ENCODE measurements at regions not wholly inside any gene's neighbourhood (a gene's known extent, or its start where the extent isn't known, plus 50 kb on each side); places are given as distances from the start of the nearest gene placed in this dataset.

DNA sequence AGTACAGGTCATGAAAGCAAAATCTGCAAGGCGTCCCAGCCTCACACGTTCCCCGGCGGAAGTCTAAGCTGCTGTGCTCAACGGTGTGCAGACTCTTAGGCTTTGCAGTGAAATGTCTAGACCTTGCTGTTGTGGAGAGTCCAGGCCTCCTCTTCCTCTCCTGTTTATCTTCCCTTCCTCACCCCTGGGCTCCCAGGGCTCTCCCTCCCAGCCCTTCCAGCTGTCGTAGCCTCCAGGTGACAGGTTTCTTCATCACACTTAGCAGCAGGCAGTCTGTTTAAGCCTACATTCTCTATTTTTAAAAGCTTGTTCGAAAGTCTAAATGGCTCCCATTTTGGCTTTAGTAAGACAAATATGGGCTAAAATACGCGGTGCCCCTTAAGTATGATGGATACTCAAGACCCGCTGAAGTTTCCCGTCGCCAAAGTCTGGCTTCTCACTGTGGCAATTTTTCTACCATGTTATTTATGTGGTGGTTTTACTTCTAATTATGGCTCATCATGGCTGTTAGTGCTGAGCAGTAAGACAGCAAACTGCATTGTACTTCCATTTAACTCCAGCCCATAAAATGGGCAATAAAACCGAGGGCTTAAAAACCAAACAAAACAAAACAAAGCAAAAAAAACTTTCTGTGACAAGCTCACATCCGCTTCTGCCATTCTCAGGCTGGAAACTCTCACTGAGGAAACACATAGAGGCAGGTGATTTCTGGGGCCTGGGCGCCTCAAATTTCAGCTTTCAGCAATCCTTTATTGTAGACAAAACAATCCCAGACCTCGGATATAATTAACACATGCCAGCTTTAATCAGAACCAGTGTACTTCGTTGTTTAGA, 243.2 kb downstream of the SNX10 start:
- TF ChIP-seq, protein P1, sequence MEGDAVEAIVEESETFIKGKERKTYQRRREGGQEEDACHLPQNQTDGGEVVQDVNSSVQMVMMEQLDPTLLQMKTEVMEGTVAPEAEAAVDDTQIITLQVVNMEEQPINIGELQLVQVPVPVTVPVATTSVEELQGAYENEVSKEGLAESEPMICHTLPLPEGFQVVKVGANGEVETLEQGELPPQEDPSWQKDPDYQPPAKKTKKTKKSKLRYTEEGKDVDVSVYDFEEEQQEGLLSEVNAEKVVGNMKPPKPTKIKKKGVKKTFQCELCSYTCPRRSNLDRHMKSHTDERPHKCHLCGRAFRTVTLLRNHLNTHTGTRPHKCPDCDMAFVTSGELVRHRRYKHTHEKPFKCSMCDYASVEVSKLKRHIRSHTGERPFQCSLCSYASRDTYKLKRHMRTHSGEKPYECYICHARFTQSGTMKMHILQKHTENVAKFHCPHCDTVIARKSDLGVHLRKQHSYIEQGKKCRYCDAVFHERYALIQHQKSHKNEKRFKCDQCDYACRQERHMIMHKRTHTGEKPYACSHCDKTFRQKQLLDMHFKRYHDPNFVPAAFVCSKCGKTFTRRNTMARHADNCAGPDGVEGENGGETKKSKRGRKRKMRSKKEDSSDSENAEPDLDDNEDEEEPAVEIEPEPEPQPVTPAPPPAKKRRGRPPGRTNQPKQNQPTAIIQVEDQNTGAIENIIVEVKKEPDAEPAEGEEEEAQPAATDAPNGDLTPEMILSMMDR (IDR thresholded peaks at IDR 0.05): no peak
- no peak for TF ChIP-seq POLR2AphosphoS5 (IDR thresholded peaks at IDR 0.05; ENCODE audit: insufficient read depth in 1 of 2, low read depth in 1 of 2)

Measured in vagina (tissue), 2 donors.